Esophagus muscularis mucosa (tissue), 4 donors: ENCODE measurements at regions not wholly inside any gene's neighbourhood (a gene's known extent, or its start where the extent isn't known, plus 50 kb on each side); places are given as distances from the start of the nearest gene placed in this dataset.
"Not testable (repeated sequence)": the region's sequence is repeated elsewhere in the genome, so short reads cannot be mapped to it uniquely, and the experiment has no call there.

ENCODE experiments used
- DNase-seq: peaks from one replicate; pipeline ENCODE4 v3.0.0-alpha.2; 2017; ENCODE audit errors: extremely low spot score
- H3K27ac ChIP-seq, 4 donors: fragments of 200-600 bp; sonication (generic); replicated peaks in 1 of 4; 1 replicate in 3 of 4; 2 replicates in 1 of 4; pipeline ENCODE4 v1.5.1; 2016 to 2019; ENCODE audit warnings: mild to moderate bottlenecking in 1 of 4
- H3K27me3 ChIP-seq, 4 donors: fragments of 200-600 bp; sonication (generic); one replicate each; pipeline versions ENCODE4 v1.5.1 to v1.6.0; 2016 to 2019
- H3K36me3 ChIP-seq, 4 donors: fragments of 200-600 bp; sonication (generic); one replicate each; pipeline ENCODE4 v1.5.1; 2016 to 2019
- H3K4me1 ChIP-seq, 4 donors: fragments of 200-600 bp; sonication (generic); one replicate each; pipeline ENCODE4 v1.5.1; 2016 to 2019
- H3K4me3 ChIP-seq, 4 donors: fragments of 200-600 bp; sonication (generic); 1 replicate in 2 of 4; 2 replicates in 2 of 4; pipeline ENCODE4 v1.5.1; 2016 to 2019; ENCODE audit warnings: mild to moderate bottlenecking in 4 of 4, moderate library complexity in 1 of 4
- H3K9me3 ChIP-seq, 4 donors: fragments of 200-600 bp; sonication (generic); 1 replicate in 3 of 4; 2 replicates in 1 of 4; pipeline ENCODE4 v1.5.1; 2016 to 2019
- CTCF ChIP-seq, 3 experiments: fragments of 200-600 bp in 2 of 3; fragments of 450-650 bp in 1 of 3; sonication (generic) in 2 of 3; IDR thresholded peaks; one replicate each; pipeline ENCODE4 v1.5.1; 2017 to 2019; ENCODE audit warnings: antibody characterized with exemption in 3 of 3, mild to moderate bottlenecking in 2 of 3, moderate library complexity in 1 of 3
- EP300 ChIP-seq: sonication (generic); formaldehyde crosslinking; IDR thresholded peaks from one replicate; pipeline ENCODE4 v1.6.1; 2017; ENCODE audit warnings: antibody characterized with exemption
- POLR2A ChIP-seq: fragments of 450-650 bp; IDR thresholded peaks from one replicate; pipeline ENCODE4 v1.6.1; 2017; ENCODE audit warnings: antibody characterized with exemption, moderate library complexity, mild to moderate bottlenecking, low read depth
- POLR2AphosphoS5 ChIP-seq, 2 donors: sonication (generic); formaldehyde crosslinking; IDR thresholded peaks; one replicate each; pipeline ENCODE4 v1.6.1; 2017; ENCODE audit warnings: antibody characterized with exemption in 2 of 2
- WGBS: methylation state at CpG from one replicate; pipeline ENCODE4 v1.1.5; 2018; 5-methylcytosine and 5-hydroxymethylcytosine counted together
- intact Hi-C: fragments of 100-400 bp; cut with DNase I; formaldehyde crosslinking; loops from one replicate; pipeline ENCODE4 v1.15.1; 2023

GRCh38 chr9:83125671-83126070 is 62.7 kb upstream of the RASEF start:
- Histone ChIP-seq H3K4me1 (no peaks in the 10 kb centered on the region), H3K36me3 (no peaks in the 10 kb centered on the region), H3K27ac (no peak overlapping the region), H3K9me3 (no peaks in the 10 kb centered on the region), H3K4me3 (no peak overlapping the region), H3K27me3 (no peaks in the 10 kb centered on the region)
- DNase-seq, result no peak
- 80% methylated on average over 2 of the region's 2 CpGs for WGBS
- no peak for TF ChIP-seq POLR2AphosphoS5 (IDR thresholded peaks at IDR 0.05)
- no peak for TF ChIP-seq CTCF (IDR thresholded peaks at IDR 0.05)
- TF ChIP-seq EP300, result no peak
- no peak for TF ChIP-seq POLR2A
- intact Hi-C loops, result no loop called here

GRCh38 chr9:83119873-83120272 is 56.9 kb upstream of the RASEF start:
- Histone ChIP-seq H3K27me3 (no peaks in the 10 kb centered on the region), H3K4me1 (no peaks in the 10 kb centered on the region), H3K36me3 (no peaks in the 10 kb centered on the region), H3K4me3 (no peak overlapping the region), H3K9me3 (no peaks in the 10 kb centered on the region), H3K27ac (no peak overlapping the region)
- WGBS, result 95% methylated on average over 2 of the region's 2 CpGs
- no peak for DNase-seq
- TF ChIP-seq CTCF (IDR thresholded peaks at IDR 0.05) (no peak), POLR2A (no peak), POLR2AphosphoS5 (IDR thresholded peaks at IDR 0.05) (no peak), EP300 (no peak)
- intact Hi-C loops, result no loop called here

GRCh38 chr9:83116026-83116425 is 53.1 kb upstream of the RASEF start:
- TF ChIP-seq EP300, result no peak
- no peak for TF ChIP-seq CTCF (IDR thresholded peaks at IDR 0.05)
- no peak for TF ChIP-seq POLR2AphosphoS5 (IDR thresholded peaks at IDR 0.05)
- TF ChIP-seq POLR2A, result no peak
- Histone ChIP-seq H3K36me3 (no peaks in the 10 kb centered on the region), H3K27ac (no peak overlapping the region), H3K27me3 (no peaks in the 10 kb centered on the region), H3K4me3 (no peak overlapping the region), H3K9me3 (peaks cover 0 to 7% (median 4%) of the 10 kb centered on the region in 4 donors), H3K4me1 (no peaks in the 10 kb centered on the region)
- DNase-seq, result no peak
- intact Hi-C loops, result no loop called here
- 18% methylated on average over 1 of the region's 1 CpG for WGBS

GRCh38 chr9:83113445-83113844 is 50.5 kb upstream of the RASEF start:
- H3K9me3 ChIP-seq, H3K27ac ChIP-seq, DNase-seq, H3K4me3 ChIP-seq, H3K27me3 ChIP-seq, intact Hi-C loops, H3K4me1 ChIP-seq, H3K36me3 ChIP-seq: not testable (repeated sequence)
- WGBS, result 97% methylated on average over 6 of the region's 6 CpGs
